ENCODE measurements at regions not wholly inside any gene's neighbourhood (a gene's known extent, or its start where the extent isn't known, plus 50 kb on each side); places are given as distances from the start of the nearest gene placed in this dataset.

- peak overlapping the region in 3 of 4 donors; percentile 34 to 67 (median 66) for H3K27ac ChIP-seq
- peaks cover 18% of the 10 kb centered on the region for H3K4me1 ChIP-seq
- peak; percentile 23 to 66 (median 47) for DNase-seq
- intact Hi-C loops (cut with DNase I) = no loop called here
- H3K36me3 ChIP-seq (replicated peaks in 1 of 2; ENCODE audit: insufficient read depth in 1 of 2, low read depth in 2 of 2) = no peaks in the 10 kb centered on the region
- no peaks in the 10 kb centered on the region for H3K27me3 ChIP-seq
- peak; percentile 63 for ATAC-seq
- WGBS, 2 donors = 56 to 74% methylated on average over 13 to 16 of the region's 16 CpGs
- no peak overlapping the region for H3K4me3 ChIP-seq
- TF ChIP-seq CTCF (IDR thresholded peaks at IDR 0.05) (no peak), POLR2A (IDR thresholded peaks at IDR 0.05) (peak in 2 of 3 donors; percentile 15 to 29)
- H3K9me3 ChIP-seq = no peaks in the 10 kb centered on the region
Observed at GRCh38 chr4:140237616-140238350, 83.8 kb upstream of the MAML3 start.

GRCh38 chr4:140236654-140237169, 82.7 kb upstream of the MAML3 start:
- intact Hi-C loops (cut with DNase I) = no loop called here
- H3K36me3 ChIP-seq (replicated peaks in 1 of 2; ENCODE audit: insufficient read depth in 1 of 2, low read depth in 2 of 2) = no peaks in the 10 kb centered on the region
- no peaks in the 10 kb centered on the region for H3K9me3 ChIP-seq
- no peak for DNase-seq
- no peak for TF ChIP-seq CTCF (IDR thresholded peaks at IDR 0.05)
- no peak for TF ChIP-seq POLR2A (IDR thresholded peaks at IDR 0.05)
- no peaks in the 10 kb centered on the region for H3K27me3 ChIP-seq
- H3K4me1 ChIP-seq = peaks cover 16% of the 10 kb centered on the region
- H3K27ac ChIP-seq = no peak overlapping the region
- WGBS, 2 donors = 75 to 81% methylated on average over 9 of the region's 9 CpGs
- ATAC-seq = no peak
- H3K4me3 ChIP-seq = no peak overlapping the region

GRCh38 chr4:140234697-140235060, 80.7 kb upstream of the MAML3 start:
- WGBS, 2 donors = 83 to 90% methylated on average over 3 of the region's 3 CpGs
- peaks cover 16% of the 10 kb centered on the region for H3K4me1 ChIP-seq
- no peaks in the 10 kb centered on the region for H3K9me3 ChIP-seq
- H3K4me3 ChIP-seq = no peak overlapping the region
- no peaks in the 10 kb centered on the region for H3K27me3 ChIP-seq
- TF ChIP-seq CTCF (IDR thresholded peaks at IDR 0.05) (no peak), POLR2A (IDR thresholded peaks at IDR 0.05) (no peak)
- intact Hi-C loops (cut with DNase I) = no loop called here
- DNase-seq (no peak), ATAC-seq (no peak)
- H3K27ac ChIP-seq = no peak overlapping the region
- H3K36me3 ChIP-seq (replicated peaks in 1 of 2; ENCODE audit: insufficient read depth in 1 of 2, low read depth in 2 of 2) = no peaks in the 10 kb centered on the region

GRCh38 chr4:140233791-140234696, 80.1 kb upstream of the MAML3 start:
- no peak for ATAC-seq
- H3K36me3 ChIP-seq (replicated peaks in 1 of 2; ENCODE audit: insufficient read depth in 1 of 2, low read depth in 2 of 2) = no peaks in the 10 kb centered on the region
- no peaks in the 10 kb centered on the region for H3K27me3 ChIP-seq
- intact Hi-C loops (cut with DNase I) = no loop called here
- DNase-seq = no peak
- no peaks in the 10 kb centered on the region for H3K9me3 ChIP-seq
- TF ChIP-seq POLR2A (IDR thresholded peaks at IDR 0.05) (no peak), CTCF (IDR thresholded peaks at IDR 0.05) (no peak)
- H3K27ac ChIP-seq = no peak overlapping the region
- peaks cover 20% of the 10 kb centered on the region for H3K4me1 ChIP-seq
- no peak overlapping the region for H3K4me3 ChIP-seq
- 71 to 84% methylated on average over 6 of the region's 6 CpGs for WGBS, 2 donors

Data from body of pancreas (tissue), 4 donors.